Keratinocyte (primary cell): ENCODE measurements at regions not wholly inside any gene's neighbourhood (a gene's known extent, or its start where the extent isn't known, plus 50 kb on each side); places are given as distances from the start of the nearest gene placed in this dataset.
A peak's percentile ranks its signal among the peaks of the same experiment; 100 is the strongest.

ENCODE experiments used
- DNase-seq: peaks from one replicate; pipeline ENCODE4 v3.0.0-alpha.2; 2011; ENCODE audit warnings: low read depth, missing footprints, low spot score
- FAIRE-seq: peaks from 2 replicates; lab custom pipeline; 2011; peaks lifted over from hg19 to GRCh38; lab: Jason Lieb, UNC
- H2AFZ ChIP-seq: 2 replicates; pipeline ENCODE4 v1.6.0; 2012; ENCODE audit warnings: low read length, control low read depth, inconsistent platforms; ENCODE audit not compliant: control insufficient read depth
- H3K27ac ChIP-seq: 2 replicates; pipeline ENCODE4 v1.5.1; 2011; ENCODE audit warnings: low read length; ENCODE audit not compliant: control insufficient read depth, insufficient read depth
- H3K27me3 ChIP-seq: 3 replicates; pipeline ENCODE4 v1.6.0; 2011; ENCODE audit warnings: low read length; ENCODE audit not compliant: control insufficient read depth, insufficient read depth; ENCODE audit errors: extremely low read depth
- H3K36me3 ChIP-seq, 2 experiments: 2 replicates in 1 of 2; 3 replicates in 1 of 2; pipeline ENCODE4 v1.5.1; 2011; ENCODE audit warnings: low read length in 2 of 2, mild to moderate bottlenecking in 1 of 2; ENCODE audit not compliant: control insufficient read depth in 2 of 2, insufficient read depth in 2 of 2; ENCODE audit errors: extremely low read depth in 1 of 2
- H3K4me1 ChIP-seq: 3 replicates; pipeline ENCODE4 v1.5.1; 2011; ENCODE audit warnings: low read length; ENCODE audit not compliant: control insufficient read depth, insufficient read depth; ENCODE audit errors: extremely low read depth
- H3K4me2 ChIP-seq: 3 replicates; pipeline ENCODE4 v1.6.0; 2011; ENCODE audit warnings: low read depth, low read length; ENCODE audit not compliant: control insufficient read depth, insufficient read depth; ENCODE audit errors: extremely low read depth
- H3K4me3 ChIP-seq, 3 experiments: fragments of 200-600 bp in 1 of 3; sonication (generic) in 1 of 3; 2 replicates in 2 of 3; 3 replicates in 1 of 3; pipeline ENCODE4 v1.5.1; 2011 to 2016; ENCODE audit warnings: low read length in 3 of 3, mild to moderate bottlenecking in 3 of 3, control low read depth in 2 of 3, inconsistent platforms in 1 of 3, low read depth in 1 of 3, mixed read lengths in 1 of 3, mixed run types in 1 of 3, moderate library complexity in 1 of 3; ENCODE audit not compliant: control insufficient read depth in 2 of 3, insufficient read depth in 2 of 3; ENCODE audit errors: extremely low read depth in 1 of 3
- H3K79me2 ChIP-seq: 2 replicates; pipeline ENCODE4 v1.6.0; 2012; ENCODE audit warnings: low read length; ENCODE audit not compliant: control insufficient read depth, insufficient read depth
- H3K9ac ChIP-seq: 3 replicates; pipeline ENCODE4 v1.6.0; 2011; ENCODE audit warnings: low read length; ENCODE audit not compliant: control insufficient read depth, insufficient read depth; ENCODE audit errors: extremely low read depth
- H3K9me1 ChIP-seq: 3 replicates; pipeline ENCODE4 v1.6.0; 2011; ENCODE audit warnings: low read length; ENCODE audit not compliant: control insufficient read depth, insufficient read depth; ENCODE audit errors: extremely low read depth
- H3K9me3 ChIP-seq: 2 replicates; pipeline ENCODE4 v1.5.1; 2012; ENCODE audit warnings: low read depth, low read length; ENCODE audit not compliant: control insufficient read depth
- H4K20me1 ChIP-seq: 3 replicates; pipeline ENCODE4 v1.6.0; 2011; ENCODE audit warnings: low read length; ENCODE audit not compliant: control insufficient read depth, insufficient read depth; ENCODE audit errors: extremely low read depth
- CTCF ChIP-seq, 3 experiments: IDR thresholded peaks in 1 of 3; conservative IDR thresholded peaks in 1 of 3; optimal IDR thresholded peaks in 1 of 3; 2 replicates in 2 of 3; 3 replicates in 1 of 3; pipeline versions ENCODE3 to v1.5.1; 2011; ENCODE audit warnings: low read length in 3 of 3, mild to moderate bottlenecking in 3 of 3, moderate library complexity in 2 of 3, control low read depth in 1 of 3, inconsistent platforms in 1 of 3; ENCODE audit not compliant: insufficient read depth in 2 of 3; ENCODE audit errors: extremely low read depth in 1 of 3
- EZH2 ChIP-seq: IDR thresholded peaks from one replicate; pipeline ENCODE4 v1.6.1; 2012; ENCODE audit warnings: inconsistent platforms, mild to moderate bottlenecking, low read length, moderate library complexity
- dilution Hi-C: fragments of 300-500 bp; cut with MboI; formaldehyde crosslinking; loops from one replicate; pipeline ENCODE4 v1.7.0; 2020; ENCODE audit warnings: low sequenced_read_pairs; ENCODE audit not compliant: extremely low pct_ligation_motif_present

- dilution Hi-C loops: no loop called here
- Histone ChIP-seq H4K20me1 (no peaks in the 10 kb centered on the region), H3K27ac (no peak overlapping the region), H3K9me3 (no peaks in the 10 kb centered on the region), H3K27me3 (no peaks in the 10 kb centered on the region), H2AFZ (no peak overlapping the region), H3K4me1 (peaks cover 11% of the 10 kb centered on the region), H3K9me1 (no peaks in the 10 kb centered on the region), H3K4me3 (no peak overlapping the region), H3K9ac (no peak overlapping the region), H3K4me2 (no peak overlapping the region), H3K36me3 (no peaks in the 10 kb centered on the region), H3K79me2 (no peaks in the 10 kb centered on the region)
- no peak for DNase-seq
- TF ChIP-seq CTCF (optimal IDR thresholded peaks at IDR 0.05 in 1 of 3, IDR thresholded peaks at IDR 0.05 in 1 of 3, conservative IDR thresholded peaks at IDR 0.05 in 1 of 3; ENCODE audit: extremely low read depth in 1 of 3, insufficient read depth in 2 of 3, low read length in 3 of 3) (no peak), EZH2 (no peak)
- FAIRE-seq: no peak
Observed at GRCh38 chr16:65675161-65675560, 553.3 kb upstream of the CDH11 start.

GRCh38 chr16:65672960-65673359 lies 551.1 kb upstream of the CDH11 start:
- H3K27me3 ChIP-seq: no peaks in the 10 kb centered on the region
- no peaks in the 10 kb centered on the region for H3K79me2 ChIP-seq
- H3K27ac ChIP-seq: no peak overlapping the region
- H3K9ac ChIP-seq: no peak overlapping the region
- H3K4me2 ChIP-seq: peak overlapping the region; percentile 36
- FAIRE-seq (peak; percentile 93), DNase-seq (no peak)
- TF ChIP-seq CTCF (optimal IDR thresholded peaks at IDR 0.05 in 1 of 3, IDR thresholded peaks at IDR 0.05 in 1 of 3, conservative IDR thresholded peaks at IDR 0.05 in 1 of 3; ENCODE audit: extremely low read depth in 1 of 3, insufficient read depth in 2 of 3, low read length in 3 of 3): no peak
- no peak for TF ChIP-seq EZH2
- H3K9me1 ChIP-seq: no peaks in the 10 kb centered on the region
- dilution Hi-C loops: no loop called here
- H2AFZ ChIP-seq: peak overlapping the region; percentile 64
- H3K4me3 ChIP-seq: no peak overlapping the region
- H3K9me3 ChIP-seq: no peaks in the 10 kb centered on the region
- H3K4me1 ChIP-seq: peaks cover 9% of the 10 kb centered on the region
- no peaks in the 10 kb centered on the region for H4K20me1 ChIP-seq
- no peaks in the 10 kb centered on the region for H3K36me3 ChIP-seq
